ENCODE measurements at regions not wholly inside any gene's neighbourhood (a gene's known extent, or its start where the extent isn't known, plus 50 kb on each side); places are given as distances from the start of the nearest gene placed in this dataset.
"Not testable (repeated sequence)": the region's sequence is repeated elsewhere in the genome, so short reads cannot be mapped to it uniquely, and the experiment has no call there.

- not testable (repeated sequence) for TF ChIP-seq RCOR1 (IDR thresholded peaks at IDR 0.05; ENCODE audit: low read length); REST (IDR thresholded peaks at IDR 0.05; ENCODE audit: low read depth, low read length); CTCF (IDR thresholded peaks at IDR 0.05); POLR2AphosphoS5 (IDR thresholded peaks at IDR 0.05; ENCODE audit: low read depth, low read length); GABPA (IDR thresholded peaks at IDR 0.05; ENCODE audit: low read depth); EP300 (IDR thresholded peaks at IDR 0.05; ENCODE audit: borderline replicate concordance in 1 of 2, low read depth in 1 of 2, low read length in 1 of 2); RAD21 (IDR thresholded peaks at IDR 0.05; ENCODE audit: low read length)
These were observed 59.3 kb downstream of the NUTM2D start for GRCh38 chr10:87416892-87417291.

All from SK-N-SH (cell line).